PC-3 (cell line): ENCODE measurements at regions not wholly inside any gene's neighbourhood (a gene's known extent, or its start where the extent isn't known, plus 50 kb on each side); places are given as distances from the start of the nearest gene placed in this dataset.

Source experiments
- ATAC-seq: fragments of 200-7000 bp; cut with Tn5 transposase; 2 replicates; pipeline ENCODE4 v1.9.1; 2020; ENCODE audit warnings: mild to moderate bottlenecking, moderate library complexity
- BruUV-seq: library from RNA; stranded (reverse); fragments of 400-500 nt; replicated peaks from 2 replicates; lab custom pipeline; 2021; lab: Mats Ljungman, UMichigan
- CTCF ChIA-PET: fragments of 300-600 bp; sonication (Branson Sonifier 250); formaldehyde crosslinking; loops from one replicate; lab custom pipeline; 2022; ENCODE audit warnings: antibody characterized with exemption; lab: Charles Lee
- POLR2A ChIA-PET: fragments of 300-600 bp; sonication (Branson Sonifier 250); formaldehyde crosslinking; loops from one replicate; lab custom pipeline; 2022; ENCODE audit warnings: antibody characterized with exemption; ENCODE audit not compliant: unreplicated experiment; lab: Charles Lee
- DNase-seq: peaks from one replicate; pipeline ENCODE4 v3.0.0-alpha.2; 2015
- H2AFZ ChIP-seq: fragments of 300-600 bp; sonication (generic); 2 replicates; pipeline ENCODE4 v1.6.0; 2016; ENCODE audit warnings: antibody characterized with exemption, low read length
- H3F3A ChIP-seq: fragments of 300-600 bp; sonication (generic); one replicate; pipeline ENCODE4 v1.6.0; 2017; ENCODE audit warnings: antibody characterized with exemption, low read length, control low read depth, mild to moderate bottlenecking; ENCODE audit not compliant: unreplicated experiment
- H3K27ac ChIP-seq: fragments of 300-600 bp; sonication (generic); 2 replicates; pipeline ENCODE4 v1.5.1; 2016; ENCODE audit warnings: mild to moderate bottlenecking, low read length
- H3K27me3 ChIP-seq: fragments of 300-600 bp; sonication (generic); 2 replicates; pipeline ENCODE4 v1.6.1; 2016; ENCODE audit warnings: low read length, mixed read lengths
- H3K36me3 ChIP-seq: fragments of 300-600 bp; sonication (generic); 2 replicates; pipeline ENCODE4 v1.6.1; 2016; ENCODE audit warnings: low read depth, mixed run types, low read length, mixed read lengths
- H3K4me1 ChIP-seq: fragments of 300-600 bp; sonication (generic); 2 replicates; pipeline ENCODE4 v1.5.1; 2016; ENCODE audit warnings: low read length; ENCODE audit not compliant: insufficient read depth
- H3K4me2 ChIP-seq: fragments of 300-600 bp; sonication (generic); 2 replicates; pipeline ENCODE4 v1.6.0; 2016; ENCODE audit warnings: low read length
- H3K4me3 ChIP-seq: fragments of 300-600 bp; sonication (generic); 2 replicates; pipeline ENCODE4 v1.5.1; 2016; ENCODE audit warnings: mild to moderate bottlenecking, low read length, mixed read lengths
- H3K79me2 ChIP-seq: fragments of 300-600 bp; sonication (generic); 2 replicates; pipeline ENCODE4 v1.6.1; 2017; ENCODE audit warnings: low read length, mixed read lengths
- H3K9ac ChIP-seq: fragments of 300-600 bp; sonication (generic); 2 replicates; pipeline ENCODE4 v1.6.0; 2016; ENCODE audit warnings: mild to moderate bottlenecking, low read length
- H3K9me2 ChIP-seq: fragments of 300-600 bp; sonication (generic); replicated peaks from 2 replicates; pipeline ENCODE4 v1.6.1; 2016; ENCODE audit warnings: mixed run types, low read length, mixed read lengths
- H3K9me3 ChIP-seq: fragments of 300-600 bp; sonication (generic); 2 replicates; pipeline ENCODE4 v1.6.1; 2016; ENCODE audit warnings: low read length, mixed read lengths
- H4K20me1 ChIP-seq: fragments of 300-600 bp; sonication (generic); 2 replicates; pipeline ENCODE4 v1.6.1; 2016; ENCODE audit warnings: low read length, mixed read lengths
- EZH2 ChIP-seq: fragments of 300-600 bp; sonication (generic); IDR thresholded peaks from one replicate; pipeline ENCODE4 v1.6.1; 2017; ENCODE audit warnings: antibody characterized with exemption, mild to moderate bottlenecking, low read length; ENCODE audit not compliant: unreplicated experiment
- EZH2phosphoT487 ChIP-seq: fragments of 300-600 bp; sonication (generic); IDR thresholded peaks from 2 replicates; pipeline ENCODE4 v1.6.1; 2018; ENCODE audit warnings: mild to moderate bottlenecking, antibody characterized with exemption, low read length, borderline replicate concordance
- intact Hi-C: fragments of 100-400 bp; cut with micrococcal nuclease; formaldehyde crosslinking; loops from 2 replicates; pipeline ENCODE4 v1.9.0; 2023
- TF ChIP-seq, protein P1 (sequence below): fragments of 300-600 bp; sonication (generic); conservative IDR thresholded peaks from 2 replicates; pipeline ENCODE4 v1.5.1; 2017; ENCODE audit warnings: antibody characterized with exemption, low read depth, mild to moderate bottlenecking, low read length

DNA sequence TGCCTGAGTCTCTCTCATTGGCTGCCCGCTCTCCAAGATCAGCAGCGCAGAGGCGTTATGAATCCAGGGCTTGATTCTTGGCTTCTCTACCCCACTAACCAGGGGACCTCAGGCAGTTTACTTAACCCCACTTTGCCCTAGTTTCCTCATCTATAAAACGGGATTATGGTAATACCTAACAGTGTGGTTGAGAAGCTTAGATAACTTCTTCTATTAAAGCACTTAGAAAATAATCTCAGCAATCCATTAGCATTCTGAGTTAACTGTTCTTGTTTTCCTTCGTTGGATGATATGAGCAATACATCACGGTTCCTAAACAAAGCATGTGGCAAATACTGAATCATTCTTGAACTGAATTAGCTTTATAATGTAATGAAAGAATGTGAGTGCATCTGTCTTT, 116.3 kb upstream of the FKBP1C start:
- ChIA-PET CTCF (no interaction called here), POLR2A (no interaction called here)
- Histone ChIP-seq H3K36me3 (no peaks in the 10 kb centered on the region), H2AFZ (no peak overlapping the region), H3K4me1 (no peaks in the 10 kb centered on the region), H3K9ac (no peak overlapping the region), H4K20me1 (no peaks in the 10 kb centered on the region), H3K9me3 (no peaks in the 10 kb centered on the region), H3K4me2 (no peak overlapping the region), H3K27ac (no peak overlapping the region), H3K79me2 (no peaks in the 10 kb centered on the region), H3F3A (no peaks in the 10 kb centered on the region), H3K27me3 (no peaks in the 10 kb centered on the region), H3K4me3 (no peak overlapping the region), H3K9me2 (no peaks in the 10 kb centered on the region)
- TF ChIP-seq, protein P1, sequence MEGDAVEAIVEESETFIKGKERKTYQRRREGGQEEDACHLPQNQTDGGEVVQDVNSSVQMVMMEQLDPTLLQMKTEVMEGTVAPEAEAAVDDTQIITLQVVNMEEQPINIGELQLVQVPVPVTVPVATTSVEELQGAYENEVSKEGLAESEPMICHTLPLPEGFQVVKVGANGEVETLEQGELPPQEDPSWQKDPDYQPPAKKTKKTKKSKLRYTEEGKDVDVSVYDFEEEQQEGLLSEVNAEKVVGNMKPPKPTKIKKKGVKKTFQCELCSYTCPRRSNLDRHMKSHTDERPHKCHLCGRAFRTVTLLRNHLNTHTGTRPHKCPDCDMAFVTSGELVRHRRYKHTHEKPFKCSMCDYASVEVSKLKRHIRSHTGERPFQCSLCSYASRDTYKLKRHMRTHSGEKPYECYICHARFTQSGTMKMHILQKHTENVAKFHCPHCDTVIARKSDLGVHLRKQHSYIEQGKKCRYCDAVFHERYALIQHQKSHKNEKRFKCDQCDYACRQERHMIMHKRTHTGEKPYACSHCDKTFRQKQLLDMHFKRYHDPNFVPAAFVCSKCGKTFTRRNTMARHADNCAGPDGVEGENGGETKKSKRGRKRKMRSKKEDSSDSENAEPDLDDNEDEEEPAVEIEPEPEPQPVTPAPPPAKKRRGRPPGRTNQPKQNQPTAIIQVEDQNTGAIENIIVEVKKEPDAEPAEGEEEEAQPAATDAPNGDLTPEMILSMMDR: no peak
- no peak for TF ChIP-seq EZH2
- no peak for TF ChIP-seq EZH2phosphoT487
- no TSS peak for BruUV-seq
- no peak for ATAC-seq
- intact Hi-C loops: no loop called here
- no peak for DNase-seq

DNA sequence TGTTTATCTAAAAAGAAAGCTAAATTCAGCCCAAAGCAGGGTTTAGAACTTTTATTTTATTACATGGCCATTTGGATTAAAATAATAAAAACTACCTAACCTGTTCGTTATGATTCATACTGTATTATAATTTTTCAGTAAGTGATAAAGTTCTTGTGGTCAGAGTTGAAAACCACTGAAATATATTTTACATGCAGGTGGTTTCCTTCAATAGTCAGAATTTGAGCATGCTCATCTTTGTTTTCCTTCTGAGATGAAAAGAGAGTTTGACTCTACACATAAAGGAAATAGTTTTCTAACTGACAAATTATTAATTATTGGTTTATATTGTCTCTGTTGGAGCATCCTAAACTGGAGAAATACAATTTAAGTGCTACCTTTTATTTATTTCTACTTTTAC, 114.0 kb upstream of the FKBP1C start:
- no peak overlapping the region for H3K27ac ChIP-seq
- H2AFZ ChIP-seq: no peak overlapping the region
- H3K4me3 ChIP-seq: no peak overlapping the region
- H3K9ac ChIP-seq: no peak overlapping the region
- H3K9me2 ChIP-seq: no peaks in the 10 kb centered on the region
- no peaks in the 10 kb centered on the region for H4K20me1 ChIP-seq
- BruUV-seq: no TSS peak
- no peaks in the 10 kb centered on the region for H3K9me3 ChIP-seq
- no peaks in the 10 kb centered on the region for H3K27me3 ChIP-seq
- TF ChIP-seq, protein P1: no peak
- TF ChIP-seq EZH2 (no peak), EZH2phosphoT487 (no peak)
- DNase-seq: no peak
- ChIA-PET POLR2A (no interaction called here), CTCF (no interaction called here)
- H3K4me2 ChIP-seq: no peak overlapping the region
- no peaks in the 10 kb centered on the region for H3F3A ChIP-seq
- intact Hi-C loops: no loop called here
- H3K36me3 ChIP-seq: no peaks in the 10 kb centered on the region
- H3K4me1 ChIP-seq: no peaks in the 10 kb centered on the region
- H3K79me2 ChIP-seq: no peaks in the 10 kb centered on the region
- no peak for ATAC-seq

DNA sequence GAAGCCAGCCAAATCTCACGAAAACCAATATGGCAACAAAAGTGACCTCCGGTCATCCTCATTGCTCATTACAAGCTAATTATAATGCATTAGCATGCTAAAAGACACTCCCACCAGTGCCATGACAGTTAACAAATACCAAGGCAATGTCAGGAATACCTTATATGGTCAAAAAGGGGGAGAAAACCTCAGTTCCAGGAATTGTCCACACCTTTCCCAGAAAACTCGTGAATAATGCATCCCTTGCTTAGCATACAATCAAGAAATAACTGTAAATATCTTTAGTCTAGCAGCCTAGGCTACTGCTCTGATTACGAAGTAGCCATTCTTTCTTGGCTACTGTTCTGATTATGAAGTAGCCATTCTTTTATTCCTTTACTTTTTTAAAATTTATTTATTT, 112.5 kb upstream of the FKBP1C start:
- TF ChIP-seq EZH2phosphoT487 (no peak), EZH2 (no peak)
- TF ChIP-seq, protein P1: no peak
- Histone ChIP-seq H3K79me2 (no peaks in the 10 kb centered on the region), H3K4me2 (no peak overlapping the region), H3F3A (no peaks in the 10 kb centered on the region), H3K36me3 (no peaks in the 10 kb centered on the region), H3K4me3 (no peak overlapping the region), H4K20me1 (no peaks in the 10 kb centered on the region), H3K27me3 (no peaks in the 10 kb centered on the region), H3K4me1 (no peaks in the 10 kb centered on the region), H3K9me2 (no peaks in the 10 kb centered on the region), H3K9me3 (no peaks in the 10 kb centered on the region), H2AFZ (no peak overlapping the region), H3K9ac (no peak overlapping the region), H3K27ac (no peak overlapping the region)
- POLR2A ChIA-PET: no interaction called here
- CTCF ChIA-PET: no interaction called here
- DNase-seq (no peak), ATAC-seq (no peak)
- intact Hi-C loops: no loop called here
- no TSS peak for BruUV-seq
